M059J (cell line): ENCODE measurements at regions not wholly inside any gene's neighbourhood (a gene's known extent, or its start where the extent isn't known, plus 50 kb on each side); places are given as distances from the start of the nearest gene placed in this dataset.
A peak's percentile ranks its signal among the peaks of the same experiment; 100 is the strongest.

Experiments
- DNase-seq: peaks from one replicate; pipeline ENCODE4 v3.0.0-alpha.2; 2012; ENCODE audit warnings: low read depth

DNA sequence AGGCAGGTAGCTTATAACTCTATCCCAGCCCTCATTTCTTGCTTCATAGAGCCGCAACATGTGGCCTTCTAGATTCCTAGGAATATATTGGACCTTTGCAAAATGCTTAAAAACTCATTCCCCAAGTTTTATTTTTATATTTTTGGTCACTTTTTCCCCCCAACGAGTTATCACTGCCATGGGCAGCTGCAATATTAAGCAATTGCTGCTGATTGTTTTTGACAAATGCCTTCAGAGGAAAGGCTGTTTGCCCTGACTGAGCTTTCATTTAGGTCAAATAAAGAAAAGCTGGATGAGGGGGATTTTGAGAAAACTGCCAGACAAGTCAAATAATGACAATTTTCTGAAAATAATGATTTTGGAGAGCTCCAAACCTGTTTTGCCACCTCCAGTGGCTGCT, 976.9 kb upstream of the MBL2 start:
- no peak for DNase-seq

DNA sequence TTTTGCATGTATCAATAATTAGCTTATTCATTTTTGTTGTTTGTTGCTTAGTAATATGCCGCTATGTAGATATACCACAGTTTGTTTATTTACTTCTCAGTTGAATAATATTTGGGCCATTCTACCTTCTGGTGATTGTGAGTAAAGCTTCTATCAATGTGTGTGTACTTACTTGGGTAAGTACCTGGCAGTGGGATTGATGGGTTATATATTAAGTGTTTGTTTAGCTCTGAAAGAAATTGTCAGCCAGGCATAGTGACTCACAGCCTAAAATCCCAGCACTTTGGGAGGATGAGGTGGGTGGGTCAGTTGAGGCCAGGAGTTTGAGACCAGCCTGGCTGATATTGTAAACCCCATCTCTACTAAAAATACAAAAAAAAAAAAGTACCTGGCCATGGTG, 975.7 kb upstream of the MBL2 start:
- DNase-seq, result no peak

DNA sequence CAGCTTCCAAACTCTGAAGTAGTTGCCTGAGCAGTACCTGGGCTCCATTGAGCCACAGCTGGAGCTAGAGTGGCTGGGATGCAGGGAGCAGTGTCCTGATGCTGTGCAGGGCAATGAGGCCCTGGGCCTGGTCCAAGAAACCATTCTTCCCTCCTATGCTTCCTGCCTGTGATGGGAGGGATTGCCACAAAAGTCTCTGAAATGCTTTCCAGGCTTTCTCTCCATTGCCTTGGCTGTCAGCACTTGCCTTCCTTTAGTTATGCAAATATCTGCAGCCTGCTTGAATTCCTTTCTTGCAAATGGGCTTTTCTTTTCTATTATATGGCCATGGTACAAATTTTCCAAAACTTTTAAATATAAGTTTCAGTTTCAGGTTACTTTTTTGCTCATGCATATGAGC, 972.2 kb upstream of the MBL2 start:
- no peak for DNase-seq

DNA sequence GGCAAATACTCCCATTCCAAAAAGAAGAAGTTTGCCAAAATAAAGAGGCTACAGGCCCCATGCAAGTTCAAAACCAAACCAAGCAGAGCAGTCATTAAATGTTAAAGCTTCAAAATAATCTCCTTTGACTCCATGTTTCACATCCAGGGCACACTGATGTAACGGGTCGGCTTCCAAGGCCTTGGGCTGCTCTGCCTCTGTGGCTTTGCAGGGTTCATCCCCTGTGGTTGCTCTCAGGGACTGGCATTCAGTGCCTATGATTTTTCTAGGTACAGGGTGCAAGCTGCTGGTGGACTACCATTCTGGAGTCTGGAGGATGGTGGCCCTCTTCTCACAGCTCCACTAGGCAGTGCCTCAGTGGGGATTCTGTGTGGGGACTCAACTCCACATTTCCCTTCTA, 971.6 kb upstream of the MBL2 start:
- DNase-seq, result no peak

DNA sequence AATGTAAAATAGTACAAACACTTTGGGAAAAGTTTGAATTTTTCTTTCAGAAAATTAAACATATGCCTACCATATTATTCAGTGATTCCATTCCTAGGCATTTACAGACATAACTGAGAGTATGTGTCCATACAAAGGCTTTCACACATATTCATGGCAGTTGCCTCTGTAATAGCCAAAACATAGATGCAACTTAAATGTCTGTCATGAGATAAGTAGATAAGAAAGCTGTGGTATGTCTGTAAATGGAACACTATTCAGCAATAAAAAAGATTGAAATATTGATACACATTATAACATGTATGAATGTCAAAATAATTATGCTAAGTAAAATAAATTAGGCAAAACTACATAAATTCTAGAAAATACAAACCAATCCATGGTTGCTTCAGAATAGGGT, 964.5 kb upstream of the MBL2 start:
- DNase-seq, result no peak

DNA sequence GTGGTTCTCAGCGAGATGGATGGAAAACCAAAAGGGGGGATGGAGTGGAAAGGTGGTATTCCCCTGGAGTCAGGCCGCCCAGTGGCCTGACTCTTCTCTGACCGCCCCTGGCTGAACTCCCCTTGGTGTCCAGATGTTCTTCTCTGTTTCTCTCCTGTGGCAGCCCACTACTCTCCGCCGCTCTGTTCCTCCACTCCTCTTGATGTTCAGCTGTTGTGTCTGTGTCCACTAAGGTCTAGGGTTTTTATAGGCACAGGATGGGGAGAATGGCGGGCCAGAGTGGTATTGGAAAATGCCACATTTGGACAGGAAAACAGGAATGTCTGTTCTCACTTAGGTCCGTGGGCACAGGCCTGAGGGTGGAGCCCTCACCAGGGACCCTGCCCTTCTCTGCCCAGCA, 954.3 kb upstream of the MBL2 start:
- no peak for DNase-seq

DNA sequence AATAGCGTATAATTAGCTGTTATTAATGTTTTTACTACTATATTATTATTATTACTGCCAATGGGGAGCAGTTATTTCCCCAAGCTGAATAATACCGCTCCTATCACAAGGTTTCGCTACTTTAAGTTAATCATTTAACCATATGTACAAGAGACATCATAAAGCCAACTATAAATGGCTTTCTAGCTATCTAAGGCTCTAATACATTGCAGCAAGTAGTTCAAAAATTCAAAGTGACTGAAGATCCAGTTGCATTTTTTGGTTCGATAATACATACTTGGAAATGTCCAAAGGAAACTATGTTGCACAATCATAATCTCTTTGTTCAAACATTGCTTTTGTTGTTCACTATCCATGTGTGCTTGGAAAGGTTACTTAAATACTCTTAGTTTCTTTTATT, 952.0 kb upstream of the MBL2 start:
- no peak for DNase-seq

DNA sequence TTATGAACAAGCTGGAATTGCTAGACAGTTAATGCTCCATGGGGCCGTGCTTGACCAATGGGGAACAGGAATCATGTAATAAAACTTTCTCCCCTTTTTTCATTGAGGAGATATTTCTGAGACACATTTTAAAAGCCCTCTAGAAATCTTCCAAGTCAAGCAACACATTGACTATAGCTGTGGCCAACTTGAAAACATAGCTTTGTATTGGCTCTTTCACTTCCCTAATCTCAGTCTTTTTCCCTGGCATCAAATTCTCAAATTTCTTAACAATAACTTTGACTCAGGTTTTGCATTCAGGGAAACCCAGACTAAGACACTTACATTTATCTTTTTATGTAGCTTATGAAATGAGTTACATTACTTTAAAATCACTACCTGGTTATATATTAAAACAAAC, 947.1 kb upstream of the MBL2 start:
- no peak for DNase-seq

DNA sequence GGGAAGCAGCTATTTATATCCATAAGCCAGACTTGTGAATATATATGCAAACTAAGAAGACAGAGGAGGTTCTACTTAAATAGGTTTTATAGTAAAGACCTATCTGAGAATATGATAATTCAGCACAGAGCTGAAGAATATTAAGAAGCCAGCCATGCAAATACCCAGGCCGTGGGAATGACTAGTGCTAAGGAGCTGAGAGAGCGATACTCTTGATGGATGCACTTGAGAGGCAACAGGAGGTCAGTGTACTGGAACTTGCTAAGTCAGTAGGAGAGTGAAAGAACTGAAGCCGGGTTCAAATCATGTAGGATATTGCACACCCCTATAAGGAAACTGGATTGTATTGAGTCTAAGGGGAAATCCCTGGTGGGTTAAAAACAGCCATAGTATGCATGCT, 943.6 kb upstream of the MBL2 start:
- no peak for DNase-seq

DNA sequence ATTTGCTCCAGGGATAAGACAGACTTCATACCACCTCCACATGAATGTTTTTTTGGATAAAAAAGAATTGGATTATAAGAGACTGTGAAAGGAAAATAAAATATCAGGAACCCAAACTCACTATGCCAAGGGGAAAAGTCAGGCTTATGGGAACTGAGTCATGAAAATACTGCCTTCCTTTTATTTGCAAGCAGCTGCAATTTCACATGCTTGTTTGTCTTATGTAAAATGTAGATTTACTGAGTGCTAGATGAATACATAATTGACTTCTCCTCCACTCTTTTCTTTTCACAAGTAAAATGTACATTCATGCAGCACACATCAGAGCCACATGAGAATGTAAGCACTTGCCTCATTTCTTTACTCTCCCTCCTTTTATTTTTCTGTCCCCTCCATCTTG, 940.8 kb upstream of the MBL2 start:
- no peak for DNase-seq

DNA sequence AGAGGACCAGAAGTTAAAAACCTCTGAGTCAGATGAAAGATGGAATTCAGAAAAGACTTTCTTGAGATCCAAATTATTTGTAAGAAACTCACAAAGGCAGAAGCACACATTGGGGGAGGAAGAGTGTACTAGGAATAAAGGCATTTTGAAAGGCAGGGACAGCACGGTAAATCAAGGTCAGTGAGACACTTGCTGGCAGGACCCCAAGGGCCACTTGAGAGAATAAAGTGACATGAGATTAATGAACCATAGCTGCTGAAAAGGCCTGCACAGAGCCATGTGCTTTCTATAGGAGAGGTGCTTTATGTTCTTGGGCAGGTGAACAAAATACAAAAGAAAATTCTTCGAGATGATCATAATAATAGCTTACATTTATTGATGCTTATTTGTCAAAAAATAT, 929.9 kb upstream of the MBL2 start:
- DNase-seq, result no peak

DNA sequence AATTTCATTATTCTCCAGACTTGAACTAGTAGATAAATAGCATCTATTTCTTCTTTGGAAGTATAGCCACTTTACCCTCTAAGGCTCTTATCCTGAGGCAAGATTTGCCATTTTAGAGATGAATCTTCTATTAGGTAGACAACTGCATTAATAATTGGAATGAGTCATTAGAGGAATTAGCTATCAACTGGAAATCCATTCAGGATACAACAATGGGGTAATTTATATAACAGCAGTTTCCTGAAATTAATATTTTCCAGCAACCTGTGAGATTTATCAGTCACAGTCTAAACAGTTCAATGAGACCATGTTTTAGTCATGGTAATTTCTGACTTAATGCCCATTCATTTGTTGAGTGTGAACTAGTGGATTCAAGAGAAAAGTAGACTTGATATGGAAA, 928.6 kb upstream of the MBL2 start:
- DNase-seq, result no peak

DNA sequence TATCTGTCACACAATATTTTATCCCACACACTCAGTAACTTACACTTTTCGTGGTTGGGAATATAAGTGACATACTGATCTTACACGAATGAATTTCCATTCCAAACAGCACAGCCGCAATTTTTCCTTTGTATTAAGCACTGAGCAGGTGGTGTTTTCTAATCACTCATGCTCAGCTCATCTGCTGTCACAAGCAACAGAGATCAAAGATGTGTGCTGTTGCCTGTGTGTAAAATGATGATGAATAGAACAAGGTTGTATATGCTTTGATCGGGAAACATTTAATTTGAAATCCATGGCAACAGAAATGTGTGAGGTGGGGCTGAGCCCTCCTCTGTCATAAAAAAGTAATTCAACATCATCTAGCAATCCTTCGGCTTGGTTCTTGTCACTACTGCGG, 927.7 kb upstream of the MBL2 start:
- no peak for DNase-seq

DNA sequence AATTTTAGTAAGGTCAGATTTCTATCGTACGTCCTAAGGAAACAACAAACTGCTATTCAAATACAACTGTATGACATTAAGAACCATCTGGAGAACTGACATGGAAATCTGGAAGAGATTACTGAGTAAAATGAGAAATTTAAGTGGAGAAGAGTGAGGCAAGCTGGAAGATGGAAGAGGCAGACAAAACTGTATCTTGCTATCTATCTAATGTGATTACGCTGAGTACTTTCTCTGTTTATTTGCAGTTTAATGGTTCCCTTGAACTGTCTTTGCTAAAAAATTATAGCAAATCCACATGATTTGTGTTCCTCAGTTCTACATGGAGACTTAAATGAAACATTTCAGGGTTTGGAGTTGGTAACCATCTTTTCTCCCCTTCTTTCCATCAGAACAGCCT, 927.1 kb upstream of the MBL2 start:
- DNase-seq, result no peak

DNA sequence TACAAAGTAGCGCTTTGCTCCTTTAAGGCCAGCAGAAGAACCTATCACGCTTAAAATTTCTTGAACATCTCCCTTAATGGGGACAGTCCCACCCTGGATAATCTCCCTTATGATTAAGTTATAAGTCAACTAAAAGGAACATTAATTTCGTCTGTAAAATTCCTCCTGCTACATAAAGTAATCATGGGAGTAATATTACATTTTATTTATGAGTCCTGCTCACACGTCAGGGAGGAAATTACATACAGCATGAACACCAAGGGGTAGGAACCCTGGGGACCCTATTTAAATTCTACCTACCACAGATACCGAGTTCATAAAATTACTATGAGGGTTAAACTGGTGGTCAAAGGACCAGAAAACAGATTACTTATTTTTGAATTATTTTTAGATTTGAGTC, 926.6 kb upstream of the MBL2 start:
- no peak for DNase-seq

DNA sequence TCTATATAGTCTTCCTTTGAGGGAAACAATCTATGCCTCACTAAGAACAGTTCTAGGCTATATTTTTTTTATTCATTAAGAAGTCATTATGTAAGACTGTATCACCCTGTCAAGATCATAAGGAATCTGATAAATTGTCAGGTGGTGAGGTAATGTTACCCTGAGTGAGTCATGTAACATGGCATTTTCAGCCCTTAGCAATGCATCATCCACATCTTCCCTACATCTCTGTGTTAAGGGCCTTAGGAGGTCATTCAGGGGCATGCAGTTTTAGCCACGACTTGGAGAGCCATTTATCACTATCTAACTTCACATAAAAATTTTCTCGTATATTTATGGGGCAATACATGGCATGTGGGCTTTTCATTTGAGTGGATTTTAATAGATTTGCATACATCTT, 924.5 kb upstream of the MBL2 start:
- DNase-seq, result peak; percentile 17

DNA sequence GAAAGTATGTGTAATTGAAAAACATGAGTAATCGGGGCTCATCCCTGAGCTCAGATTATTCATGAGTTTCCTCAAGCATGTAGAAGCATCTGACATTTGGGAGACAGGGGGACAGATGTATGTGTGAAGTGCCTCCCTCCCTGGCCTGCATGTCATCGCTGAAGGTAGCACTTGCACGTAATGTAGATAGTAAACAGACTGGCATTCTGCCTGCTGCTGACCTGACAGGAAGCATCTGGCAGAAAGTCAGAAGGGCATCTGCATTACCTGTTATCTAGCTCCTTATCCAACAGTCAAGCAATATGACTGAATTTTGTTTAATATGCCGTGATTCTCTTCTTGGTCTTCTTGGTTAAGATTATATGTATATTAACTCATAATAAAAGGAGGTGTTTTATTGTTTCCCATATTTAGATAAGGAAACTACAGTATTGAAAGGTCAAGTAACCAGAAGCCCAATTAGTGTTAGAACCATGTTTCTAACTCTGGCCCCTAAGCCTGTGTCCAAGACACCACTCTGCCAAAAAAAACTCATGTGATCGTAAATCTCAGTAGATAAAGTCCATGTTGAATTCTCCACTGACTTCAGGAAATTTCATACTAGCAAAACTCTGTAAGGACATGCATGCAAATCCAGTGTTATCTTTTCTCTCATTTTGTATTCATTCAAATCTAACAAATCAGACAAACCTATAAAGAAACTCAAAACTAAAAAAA, 918.1 kb upstream of the MBL2 start:
- no peak for DNase-seq

DNA sequence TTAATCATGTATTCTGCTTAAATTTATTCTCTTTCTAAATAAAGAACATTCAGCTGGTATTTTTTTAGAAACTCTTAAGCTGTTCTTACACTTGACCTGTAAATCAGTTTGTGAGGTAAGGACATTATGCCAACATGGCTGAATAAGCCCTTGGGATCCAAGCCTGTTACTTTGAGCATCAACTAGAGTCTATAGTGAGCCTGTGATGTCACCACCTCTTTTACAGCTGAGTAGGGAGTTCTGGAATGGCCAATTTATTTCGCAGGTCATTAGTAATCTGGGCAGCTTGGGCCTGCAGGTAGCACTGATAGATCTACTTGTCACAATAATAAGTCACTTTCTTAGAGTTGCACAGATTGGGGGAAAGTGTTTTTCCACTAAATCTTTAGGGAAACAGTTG, 915.2 kb upstream of the MBL2 start:
- no peak for DNase-seq

DNA sequence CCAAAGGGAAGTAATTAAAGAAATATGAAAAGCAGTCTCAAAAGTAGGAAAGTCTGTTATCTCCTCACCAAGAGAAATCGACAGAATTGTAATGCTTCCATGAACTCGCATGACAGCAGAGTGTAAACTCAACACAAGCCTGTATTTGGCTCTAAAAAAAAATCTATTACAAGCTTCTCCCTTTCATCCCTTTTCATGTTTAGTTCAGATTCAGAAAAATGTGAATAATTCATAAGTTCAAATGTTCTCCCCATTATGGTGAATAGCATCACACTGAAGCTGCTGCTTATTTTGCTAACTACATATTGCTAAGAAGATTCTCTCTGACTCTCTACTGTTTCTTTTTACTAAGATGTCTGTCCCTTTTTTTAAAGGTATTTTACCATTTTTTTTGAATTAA, 910.3 kb upstream of the MBL2 start:
- no peak for DNase-seq

DNA sequence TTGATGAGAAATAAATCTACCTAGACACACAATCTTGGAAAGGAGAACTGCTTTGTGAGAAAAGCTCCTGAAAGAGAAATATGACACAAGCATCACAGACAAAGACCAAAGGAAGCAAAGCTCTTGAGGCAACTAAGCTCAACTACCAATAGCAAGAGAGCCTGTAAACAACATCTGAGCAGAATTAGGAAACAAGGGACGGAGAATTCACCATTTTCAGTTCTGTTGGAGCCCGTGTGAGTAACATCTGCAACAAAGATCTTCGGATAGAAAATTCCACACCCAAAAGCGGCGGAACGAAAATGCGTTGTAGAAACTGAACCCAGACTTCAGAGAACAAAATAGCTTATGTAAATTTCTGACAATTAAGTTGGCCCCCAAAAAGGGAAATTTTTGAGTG, 909.9 kb upstream of the MBL2 start:
- no peak for DNase-seq

DNA sequence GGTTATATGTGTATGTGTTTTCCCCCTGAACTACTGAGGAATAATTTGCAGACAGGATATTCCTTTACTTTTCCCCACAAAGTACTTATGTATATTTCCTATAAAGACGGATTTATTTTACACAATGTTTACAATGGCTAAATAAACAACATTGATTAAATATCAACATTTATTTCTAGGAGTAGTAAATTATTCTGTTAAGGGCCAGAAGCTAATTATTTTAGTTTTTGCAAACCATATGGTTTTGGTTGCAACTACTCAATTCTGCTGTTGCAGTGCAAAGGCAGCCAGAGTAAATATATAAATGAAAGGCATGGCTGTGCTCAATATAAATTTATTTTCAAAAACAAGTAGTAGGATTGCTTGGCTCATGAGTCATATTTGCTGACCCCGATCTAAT, 907.1 kb upstream of the MBL2 start:
- no peak for DNase-seq

DNA sequence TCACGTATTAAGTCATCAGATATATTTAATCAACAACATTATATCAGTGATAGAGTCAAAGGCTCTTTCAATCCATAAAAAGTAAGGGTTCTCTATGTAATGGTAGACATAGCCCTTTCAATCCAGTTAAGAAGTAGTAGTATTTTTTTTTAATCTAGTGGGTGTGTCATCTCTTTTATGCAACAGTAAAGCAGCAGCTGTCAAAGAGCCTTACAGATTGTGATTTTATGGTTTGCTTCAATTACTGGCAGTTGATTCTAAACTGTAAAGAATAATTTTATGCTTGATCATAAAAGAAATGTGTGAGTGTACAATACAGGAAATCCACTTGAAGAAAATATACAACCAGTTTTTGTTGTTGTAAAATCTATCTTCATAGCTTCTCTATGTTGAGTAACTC, 902.6 kb upstream of the MBL2 start:
- no peak for DNase-seq

DNA sequence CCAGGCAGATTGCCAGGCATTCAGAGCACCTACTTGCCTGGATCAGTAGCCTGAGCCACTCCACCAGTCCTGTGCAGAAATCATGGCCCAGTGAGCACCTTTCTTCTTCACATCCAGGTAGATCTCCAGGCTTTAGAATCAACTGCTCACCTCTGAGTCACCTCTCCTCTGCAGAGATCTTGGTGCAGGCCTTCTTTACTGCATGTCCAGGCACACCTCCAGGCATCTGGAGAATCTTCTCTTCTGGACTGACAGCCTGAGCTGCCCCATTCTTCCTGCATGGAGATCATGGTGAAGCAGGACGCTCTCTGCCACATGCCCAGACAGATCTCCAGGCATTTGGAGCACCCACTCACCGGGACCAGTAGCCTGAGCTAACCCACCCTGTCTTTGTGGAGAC, 894.5 kb upstream of the MBL2 start:
- no peak for DNase-seq

DNA sequence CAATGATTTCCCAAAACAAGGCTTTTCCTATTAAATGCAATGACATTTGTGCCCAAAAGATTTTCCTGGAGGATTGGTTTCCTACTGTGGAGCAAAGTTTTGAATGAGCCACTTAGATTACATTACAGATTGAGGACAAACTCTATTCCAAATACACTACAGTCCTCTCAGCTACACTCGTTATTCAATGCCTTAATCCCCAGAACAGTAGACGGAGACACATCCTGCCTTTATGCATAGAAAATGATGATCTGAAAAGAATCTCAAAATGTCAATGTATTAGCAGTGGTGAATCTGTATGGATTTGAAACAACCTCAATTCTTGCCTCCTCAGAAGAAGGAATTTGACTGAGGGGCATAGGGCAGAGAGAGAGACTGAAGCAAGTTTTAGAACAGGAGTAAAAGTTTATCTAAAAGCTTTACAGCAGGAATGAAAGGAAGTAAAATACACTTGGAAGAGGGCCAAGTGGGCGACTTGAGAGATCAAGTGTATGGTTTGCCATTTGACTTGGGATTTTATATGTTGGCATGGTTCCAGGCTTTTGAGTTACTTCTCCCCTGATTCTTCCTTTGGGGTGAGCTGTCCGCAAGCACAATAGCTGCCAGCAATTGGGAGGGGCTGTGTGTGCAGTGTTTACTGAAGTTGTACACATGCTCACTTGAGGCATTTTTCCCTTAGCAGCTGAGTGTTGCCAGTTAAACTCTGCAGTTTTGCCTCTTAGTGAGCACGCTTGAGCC, 891.9 kb upstream of the MBL2 start:
- peak; percentile 1 for DNase-seq
